Mesenchymal stem cell (in vitro differentiated cells and primary cell): ENCODE measurements at regions not wholly inside any gene's neighbourhood (a gene's known extent, or its start where the extent isn't known, plus 50 kb on each side); places are given as distances from the start of the nearest gene placed in this dataset.

Source experiments
- DNase-seq: peaks from one replicate; pipeline ENCODE4 v3.0.0-alpha.2; 2013
- H2AFZ ChIP-seq: one replicate; pipeline ENCODE4 v1.6.1; 2013; ENCODE audit warnings: low read depth, mild to moderate bottlenecking, control low read depth, inconsistent platforms, low read length, moderate library complexity
- H2AK5ac ChIP-seq: 2 replicates; pipeline ENCODE4 v1.6.1; 2013; ENCODE audit warnings: low read length, moderate library complexity, mild to moderate bottlenecking, inconsistent platforms; ENCODE audit not compliant: severe bottlenecking
- H2BK120ac ChIP-seq: one replicate; pipeline ENCODE4 v1.6.1; 2013; ENCODE audit warnings: low read depth, mild to moderate bottlenecking, inconsistent platforms, low read length, moderate library complexity
- H2BK12ac ChIP-seq, 2 experiments: one replicate each; pipeline ENCODE4 v1.6.1; 2013; ENCODE audit warnings: inconsistent platforms in 2 of 2, low read length in 2 of 2, mild to moderate bottlenecking in 2 of 2, moderate library complexity in 2 of 2, control low read depth in 1 of 2
- H2BK15ac ChIP-seq: one replicate; pipeline ENCODE4 v1.6.1; 2013; ENCODE audit warnings: mild to moderate bottlenecking, low read depth, inconsistent platforms; ENCODE audit not compliant: poor library complexity, severe bottlenecking
- H2BK5ac ChIP-seq: 2 replicates; pipeline ENCODE4 v1.6.1; 2013; ENCODE audit warnings: low read depth, mild to moderate bottlenecking, low read length, control low read depth, inconsistent platforms; ENCODE audit not compliant: poor library complexity, severe bottlenecking
- H3K14ac ChIP-seq, 2 experiments: one replicate each; pipeline ENCODE4 v1.6.1; 2013; ENCODE audit warnings: inconsistent platforms in 2 of 2, low read length in 2 of 2, control low read depth in 1 of 2, mild to moderate bottlenecking in 1 of 2, moderate library complexity in 1 of 2
- H3K18ac ChIP-seq, 2 experiments: one replicate each; pipeline ENCODE4 v1.6.1; 2013; ENCODE audit warnings: inconsistent platforms in 2 of 2, low read length in 2 of 2, control low read depth in 1 of 2, low read depth in 1 of 2, mild to moderate bottlenecking in 1 of 2
- H3K23ac ChIP-seq, 2 experiments: one replicate each; pipeline ENCODE4 v1.6.1; 2013; ENCODE audit warnings: inconsistent platforms in 2 of 2, low read length in 2 of 2, mild to moderate bottlenecking in 2 of 2, moderate library complexity in 2 of 2, control low read depth in 1 of 2
- H3K27ac ChIP-seq: 2 replicates; pipeline ENCODE4 v1.5.1; 2013; ENCODE audit warnings: mild to moderate bottlenecking, moderate library complexity, low read length, control low read depth, inconsistent platforms; ENCODE audit not compliant: poor library complexity, severe bottlenecking
- H3K27me3 ChIP-seq, 2 experiments: 2 replicates each; pipeline versions ENCODE4 v1.6.1 to v1.7.0; 2013; ENCODE audit warnings: low read length in 2 of 2, mild to moderate bottlenecking in 2 of 2, moderate library complexity in 2 of 2, control low read depth in 1 of 2, inconsistent platforms in 1 of 2; ENCODE audit not compliant: control insufficient read depth in 1 of 2, insufficient read depth in 1 of 2
- H3K36me3 ChIP-seq, 2 experiments: 2 replicates each; pipeline versions ENCODE4 v1.6.1 to v1.7.0; 2013; ENCODE audit warnings: low read length in 2 of 2, control low read depth in 1 of 2, inconsistent platforms in 1 of 2, low read depth in 1 of 2, mild to moderate bottlenecking in 1 of 2; ENCODE audit not compliant: insufficient read depth in 2 of 2, control insufficient read depth in 1 of 2
- H3K4ac ChIP-seq, 2 experiments: one replicate each; pipeline ENCODE4 v1.6.1; 2013; ENCODE audit warnings: inconsistent platforms in 2 of 2, low read length in 2 of 2, mild to moderate bottlenecking in 2 of 2, moderate library complexity in 2 of 2, control low read depth in 1 of 2, low read depth in 1 of 2
- H3K4me1 ChIP-seq: 2 replicates; pipeline ENCODE4 v1.6.1; 2013; ENCODE audit warnings: low read depth, low read length, control low read depth; ENCODE audit not compliant: control insufficient read depth, insufficient read depth
- H3K4me2 ChIP-seq: 2 replicates; pipeline ENCODE4 v1.6.1; 2013; ENCODE audit warnings: low read length, mild to moderate bottlenecking, inconsistent platforms; ENCODE audit not compliant: poor library complexity, severe bottlenecking
- H3K4me3 ChIP-seq, 2 experiments: 2 replicates each; pipeline versions ENCODE4 v1.5.1 to v1.7.0; 2013; ENCODE audit warnings: low read length in 2 of 2, mild to moderate bottlenecking in 2 of 2, control low read depth in 1 of 2, low read depth in 1 of 2; ENCODE audit not compliant: insufficient read depth in 1 of 2
- H3K79me1 ChIP-seq: replicated peaks from 2 replicates; pipeline ENCODE4 v1.6.1; 2013; ENCODE audit warnings: mild to moderate bottlenecking, control low read depth, low read length, inconsistent platforms; ENCODE audit not compliant: poor library complexity, severe bottlenecking
- H3K9ac ChIP-seq: 2 replicates; pipeline ENCODE4 v1.7.0; 2013; ENCODE audit warnings: mild to moderate bottlenecking, low read length, moderate library complexity
- H3K9me3 ChIP-seq: 2 replicates; pipeline ENCODE4 v1.7.0; 2013; ENCODE audit warnings: mild to moderate bottlenecking, low read length; ENCODE audit not compliant: control insufficient read depth
- H4K8ac ChIP-seq: one replicate; pipeline ENCODE4 v1.6.1; 2013; ENCODE audit warnings: inconsistent platforms, mild to moderate bottlenecking, low read length, moderate library complexity
- H4K91ac ChIP-seq: one replicate; pipeline ENCODE4 v1.6.1; 2013; ENCODE audit warnings: mild to moderate bottlenecking, low read length, inconsistent platforms
- WGBS: methylation state at CpG from one replicate; pipeline ENCODE4 v1.1.7; 2013; ENCODE audit warnings: mixed read lengths; 5-methylcytosine and 5-hydroxymethylcytosine counted together

DNA sequence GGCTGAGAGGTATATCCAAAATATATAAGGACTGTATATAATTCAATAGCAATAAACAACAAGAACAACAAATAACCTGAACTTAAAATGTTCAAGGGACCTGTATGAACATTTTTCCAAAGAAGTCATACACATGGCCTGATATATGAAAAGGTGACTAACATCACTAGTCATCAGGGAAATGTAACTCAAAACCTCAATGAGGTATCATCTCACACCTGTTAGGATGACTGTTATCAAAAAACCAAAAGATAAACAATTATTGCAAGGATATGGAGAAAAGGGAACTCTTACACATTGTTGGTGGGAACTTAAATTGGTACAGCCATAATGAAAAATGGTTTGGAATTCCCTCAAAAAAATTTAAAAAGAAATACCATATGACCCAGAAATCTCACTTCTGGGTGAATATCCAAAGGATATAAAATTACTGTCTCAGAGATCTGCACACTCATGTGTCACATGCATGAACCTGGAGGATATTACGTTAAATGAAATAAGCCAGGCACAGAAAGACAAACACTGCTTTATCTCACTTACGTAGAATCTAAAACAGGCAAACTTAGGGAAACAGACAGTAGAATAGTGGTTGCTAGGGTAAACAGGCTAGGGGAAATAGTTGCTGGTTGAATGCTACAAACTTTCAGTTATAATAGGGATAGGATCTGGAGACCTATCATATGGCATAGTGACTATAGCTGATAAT lies 334.5 kb upstream of the MMADHC start:
- Histone ChIP-seq H3K9me3 (peaks cover 14% of the 10 kb centered on the region), H3K23ac (no peak overlapping the region), H4K8ac (no peak overlapping the region), H3K9ac (no peak overlapping the region), H2BK120ac (no peak overlapping the region), H3K4me2 (no peak overlapping the region), H2BK15ac (no peak overlapping the region), H3K27me3 (no peaks in the 10 kb centered on the region), H3K4me1 (peaks cover 3% of the 10 kb centered on the region), H3K4ac (no peak overlapping the region), H3K14ac (no peak overlapping the region), H2AK5ac (no peak overlapping the region), H2BK5ac (no peak overlapping the region), H3K27ac (no peak overlapping the region), H3K36me3 (no peaks in the 10 kb centered on the region), H2BK12ac (no peak overlapping the region), H3K18ac (no peak overlapping the region), H4K91ac (no peak overlapping the region), H3K79me1 (no peaks in the 10 kb centered on the region), H2AFZ (no peak overlapping the region), H3K4me3 (no peak overlapping the region)
- DNase-seq: peak; percentile 48
- WGBS: 83% methylated on average over 1 of the region's 2 CpGs

DNA sequence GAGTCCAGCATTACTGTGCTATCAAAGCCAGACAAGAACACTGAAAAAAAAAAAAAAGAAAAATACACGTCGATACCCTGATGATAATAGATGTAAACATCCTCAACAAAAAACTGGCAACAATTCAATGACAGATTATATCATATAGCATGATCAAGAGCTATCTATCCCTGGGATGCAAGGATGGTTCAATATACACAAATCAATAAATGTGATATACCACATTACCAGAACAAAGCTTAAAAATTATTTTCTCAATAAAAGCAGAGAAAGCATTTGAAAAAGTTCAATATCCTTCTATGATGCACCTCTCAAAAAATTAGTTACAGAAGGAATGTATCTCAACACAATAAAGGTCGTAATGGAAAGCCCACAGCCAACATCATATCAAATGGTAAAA lies 332.8 kb upstream of the MMADHC start:
- Histone ChIP-seq H3K27me3 (no peaks in the 10 kb centered on the region), H4K91ac (no peak overlapping the region), H2AK5ac (no peak overlapping the region), H3K36me3 (no peaks in the 10 kb centered on the region), H3K14ac (no peak overlapping the region), H3K9ac (no peak overlapping the region), H2AFZ (no peak overlapping the region), H3K9me3 (peaks cover 14% of the 10 kb centered on the region), H2BK12ac (no peak overlapping the region), H2BK120ac (no peak overlapping the region), H3K4me3 (no peak overlapping the region), H2BK5ac (no peak overlapping the region), H3K4me1 (peaks cover 3% of the 10 kb centered on the region), H4K8ac (no peak overlapping the region), H3K18ac (no peak overlapping the region), H3K79me1 (no peaks in the 10 kb centered on the region), H2BK15ac (no peak overlapping the region), H3K23ac (no peak overlapping the region), H3K4ac (no peak overlapping the region), H3K27ac (no peak overlapping the region), H3K4me2 (no peak overlapping the region)
- WGBS: no CpG with 5 or more reads among the region's 3 CpGs
- DNase-seq: no peak

DNA sequence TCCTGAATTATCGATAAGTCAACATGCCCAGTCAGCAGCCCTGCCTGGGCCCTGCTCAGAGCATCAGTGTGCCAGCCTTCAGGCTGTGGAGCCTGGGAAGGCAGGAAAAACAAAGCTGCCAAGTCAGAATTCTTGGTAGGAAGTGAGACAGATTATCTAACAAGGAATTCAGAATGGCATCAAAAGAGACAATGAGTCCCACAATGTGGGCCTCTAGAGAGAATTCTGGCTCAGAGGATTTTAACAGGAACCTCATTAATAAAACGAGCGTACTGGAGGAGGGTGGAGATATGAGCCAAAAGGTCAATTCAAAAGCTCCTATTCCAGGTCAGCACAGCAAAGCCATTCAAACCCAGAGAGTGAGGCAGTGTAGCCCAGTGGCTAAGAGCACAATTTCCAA lies 327.6 kb upstream of the MMADHC start:
- Histone ChIP-seq H3K27ac (no peak overlapping the region), H2AFZ (no peak overlapping the region), H3K4ac (no peak overlapping the region), H2BK5ac (no peak overlapping the region), H3K18ac (peak overlapping the region in 1 of 2 experiments; percentile 24), H3K79me1 (no peaks in the 10 kb centered on the region), H3K9me3 (peaks cover under 1% of the 10 kb centered on the region), H3K4me1 (no peaks in the 10 kb centered on the region), H3K14ac (peak overlapping the region in 1 of 2 experiments; percentile 91), H2AK5ac (peak overlapping the region; percentile 47), H3K4me3 (no peak overlapping the region), H4K91ac (no peak overlapping the region), H2BK120ac (no peak overlapping the region), H4K8ac (no peak overlapping the region), H2BK15ac (no peak overlapping the region), H3K27me3 (no peaks in the 10 kb centered on the region), H3K36me3 (no peaks in the 10 kb centered on the region), H3K4me2 (no peak overlapping the region), H3K9ac (no peak overlapping the region), H3K23ac (no peak overlapping the region), H2BK12ac (no peak overlapping the region)
- no peak for DNase-seq
- 85% methylated on average over 3 of the region's 3 CpGs for WGBS

DNA sequence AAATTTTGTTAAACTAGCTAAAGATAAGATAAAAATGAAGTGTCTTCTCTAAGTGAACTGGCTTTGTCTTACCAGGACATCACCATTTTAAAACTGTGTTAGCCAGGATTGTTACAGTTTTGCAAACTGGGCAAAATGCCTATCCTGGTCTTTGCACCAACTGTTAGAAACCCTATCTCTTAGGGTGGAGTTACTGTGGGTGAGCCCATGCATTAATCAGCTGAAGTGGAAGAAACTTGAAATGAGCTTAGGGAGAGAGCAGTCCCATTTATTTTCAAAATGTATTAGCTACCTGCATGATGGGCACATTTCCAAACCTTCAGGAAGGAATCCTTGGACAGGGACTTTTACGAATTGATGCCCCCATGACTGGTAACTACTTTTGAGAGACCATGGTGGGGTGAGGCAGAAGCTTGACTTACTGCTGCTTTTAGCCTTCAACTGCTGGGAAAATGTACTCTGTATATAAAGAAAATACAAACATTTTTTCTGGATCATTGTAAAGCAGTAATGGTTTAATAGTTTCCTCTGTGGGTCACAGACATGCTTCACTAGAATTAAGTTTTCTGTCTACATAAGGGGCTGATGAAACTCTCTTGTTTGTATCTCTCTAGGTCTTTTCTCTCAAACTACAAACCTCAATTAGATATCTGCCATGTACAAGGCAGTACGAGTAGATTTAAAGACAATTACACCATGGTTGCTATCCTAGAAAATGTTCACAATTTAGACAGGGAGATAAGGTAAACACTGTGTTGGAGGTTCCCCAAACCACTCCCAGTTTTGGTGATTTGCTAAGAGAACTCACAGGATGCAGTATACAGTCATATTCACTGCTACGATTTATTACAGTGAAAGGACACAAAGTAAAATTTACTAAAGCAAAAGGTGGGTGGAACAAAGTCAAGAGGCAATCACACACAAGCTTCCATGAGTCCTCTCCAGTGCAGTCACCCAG lies 321.4 kb upstream of the MMADHC start:
- H3K18ac ChIP-seq: peak overlapping the region; percentile 8 to 50
- H2AFZ ChIP-seq: peak overlapping the region; percentile 27
- no peaks in the 10 kb centered on the region for H3K9me3 ChIP-seq
- 65% methylated on average over 3 of the region's 3 CpGs for WGBS
- no peak overlapping the region for H2BK120ac ChIP-seq
- H3K36me3 ChIP-seq: no peaks in the 10 kb centered on the region
- H3K4me1 ChIP-seq: peaks cover 2% of the 10 kb centered on the region
- no peak overlapping the region for H3K4me2 ChIP-seq
- peak; percentile 64 for DNase-seq
- H4K91ac ChIP-seq: peak overlapping the region; percentile 39
- H3K79me1 ChIP-seq: no peaks in the 10 kb centered on the region
- peak overlapping the region in 1 of 2 experiments; percentile 63 for H2BK12ac ChIP-seq
- peak overlapping the region; percentile 71 for H4K8ac ChIP-seq
- H3K27ac ChIP-seq: no peak overlapping the region
- no peak overlapping the region for H2BK5ac ChIP-seq
- no peak overlapping the region for H2AK5ac ChIP-seq
- H3K14ac ChIP-seq: no peak overlapping the region
- H3K4ac ChIP-seq: peak overlapping the region in 1 of 2 experiments; percentile 75
- H3K4me3 ChIP-seq: no peak overlapping the region
- no peak overlapping the region for H3K9ac ChIP-seq
- no peak overlapping the region for H2BK15ac ChIP-seq
- no peak overlapping the region for H3K23ac ChIP-seq
- H3K27me3 ChIP-seq: no peaks in the 10 kb centered on the region
